ENCODE measurements at regions not wholly inside any gene's neighbourhood (a gene's known extent, or its start where the extent isn't known, plus 50 kb on each side); places are given as distances from the start of the nearest gene placed in this dataset.

DNA sequence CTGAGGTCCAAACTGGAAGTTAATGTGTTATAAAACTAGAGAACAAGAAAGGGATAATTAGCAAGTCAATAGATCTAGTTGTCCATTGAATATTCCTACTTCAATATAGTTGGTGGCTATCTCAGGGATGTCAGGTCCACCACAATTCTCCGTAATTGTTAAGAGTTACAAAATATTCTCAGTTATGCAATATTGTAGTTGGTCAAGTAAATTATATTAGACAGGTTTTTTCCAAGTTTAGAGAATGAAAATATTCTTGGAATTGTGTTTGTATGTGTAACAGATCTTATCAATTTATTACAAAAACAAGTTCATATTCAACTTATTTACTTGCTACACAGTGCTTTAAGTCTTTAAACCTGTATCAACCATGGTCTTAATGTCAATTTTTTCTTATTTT lies 547.4 kb downstream of the SPRY1 start:
- H3K9me3 ChIP-seq (ENCODE audit: control insufficient read depth, low read depth, low read length), result no peaks in the 10 kb centered on the region
- H2AFZ ChIP-seq (ENCODE audit: control insufficient read depth, low read length), result no peak overlapping the region
- H3K4me1 ChIP-seq (ENCODE audit: control insufficient read depth, extremely low read depth, insufficient read depth, low read length), result no peaks in the 10 kb centered on the region
- no peak for FAIRE-seq
- H3K79me2 ChIP-seq (ENCODE audit: control insufficient read depth, insufficient read depth, low read length), result no peaks in the 10 kb centered on the region
- no peaks in the 10 kb centered on the region for H3K27me3 ChIP-seq (ENCODE audit: control insufficient read depth, extremely low read depth, insufficient read depth, low read length)
- H3K27ac ChIP-seq (ENCODE audit: control insufficient read depth, insufficient read depth, low read length), result no peak overlapping the region
- H4K20me1 ChIP-seq (ENCODE audit: control insufficient read depth, extremely low read depth, insufficient read depth, low read length), result no peaks in the 10 kb centered on the region
- H3K4me2 ChIP-seq (ENCODE audit: control insufficient read depth, extremely low read depth, insufficient read depth, low read depth, low read length), result no peak overlapping the region
- H3K4me3 ChIP-seq (ENCODE audit: control insufficient read depth in 2 of 3, extremely low read depth in 1 of 3, insufficient read depth in 2 of 3, low read depth in 1 of 3, low read length in 3 of 3), result no peak overlapping the region
- DNase-seq (ENCODE audit: low read depth, low spot score), result no peak
- H3K9me1 ChIP-seq (ENCODE audit: control insufficient read depth, extremely low read depth, insufficient read depth, low read length), result no peaks in the 10 kb centered on the region
- TF ChIP-seq, protein P1, sequence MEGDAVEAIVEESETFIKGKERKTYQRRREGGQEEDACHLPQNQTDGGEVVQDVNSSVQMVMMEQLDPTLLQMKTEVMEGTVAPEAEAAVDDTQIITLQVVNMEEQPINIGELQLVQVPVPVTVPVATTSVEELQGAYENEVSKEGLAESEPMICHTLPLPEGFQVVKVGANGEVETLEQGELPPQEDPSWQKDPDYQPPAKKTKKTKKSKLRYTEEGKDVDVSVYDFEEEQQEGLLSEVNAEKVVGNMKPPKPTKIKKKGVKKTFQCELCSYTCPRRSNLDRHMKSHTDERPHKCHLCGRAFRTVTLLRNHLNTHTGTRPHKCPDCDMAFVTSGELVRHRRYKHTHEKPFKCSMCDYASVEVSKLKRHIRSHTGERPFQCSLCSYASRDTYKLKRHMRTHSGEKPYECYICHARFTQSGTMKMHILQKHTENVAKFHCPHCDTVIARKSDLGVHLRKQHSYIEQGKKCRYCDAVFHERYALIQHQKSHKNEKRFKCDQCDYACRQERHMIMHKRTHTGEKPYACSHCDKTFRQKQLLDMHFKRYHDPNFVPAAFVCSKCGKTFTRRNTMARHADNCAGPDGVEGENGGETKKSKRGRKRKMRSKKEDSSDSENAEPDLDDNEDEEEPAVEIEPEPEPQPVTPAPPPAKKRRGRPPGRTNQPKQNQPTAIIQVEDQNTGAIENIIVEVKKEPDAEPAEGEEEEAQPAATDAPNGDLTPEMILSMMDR (optimal IDR thresholded peaks at IDR 0.05 in 1 of 3, IDR thresholded peaks at IDR 0.05 in 1 of 3, conservative IDR thresholded peaks at IDR 0.05 in 1 of 3; ENCODE audit: extremely low read depth in 1 of 3, insufficient read depth in 2 of 3, low read length in 3 of 3), result no peak
- no peak for TF ChIP-seq EZH2 (IDR thresholded peaks at IDR 0.05; ENCODE audit: low read length)
- no peak overlapping the region for H3K9ac ChIP-seq (ENCODE audit: control insufficient read depth, extremely low read depth, insufficient read depth, low read length)
- no peaks in the 10 kb centered on the region for H3K36me3 ChIP-seq (ENCODE audit: control insufficient read depth in 2 of 2, extremely low read depth in 1 of 2, insufficient read depth in 2 of 2, low read length in 2 of 2)
- dilution Hi-C loops (cut with MboI; ENCODE audit: extremely low pct_ligation_motif_present, low sequenced_read_pairs), result no loop called here

DNA sequence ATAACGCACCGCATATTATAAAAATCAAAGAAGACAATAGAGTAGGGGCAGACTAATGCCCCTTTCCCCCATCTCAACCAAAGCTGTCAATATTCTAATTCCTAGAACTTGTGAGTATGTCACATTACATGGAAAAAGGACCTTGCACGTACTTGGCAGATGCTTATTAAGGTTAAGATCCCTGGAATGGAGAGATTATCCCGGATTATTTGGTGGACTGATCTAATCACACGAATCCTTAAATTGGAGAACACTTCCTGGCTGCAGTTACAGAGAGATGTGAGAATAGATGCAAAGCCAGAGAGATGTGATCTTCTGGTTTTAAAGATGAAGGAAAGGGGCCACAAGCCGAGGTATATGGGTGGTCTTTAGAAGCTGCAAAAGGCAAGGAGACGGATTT lies 548.7 kb downstream of the SPRY1 start:
- no peaks in the 10 kb centered on the region for H3K79me2 ChIP-seq (ENCODE audit: control insufficient read depth, insufficient read depth, low read length)

More for the DNA sequence above, 548.7 kb downstream of the SPRY1 start:
- dilution Hi-C loops (cut with MboI; ENCODE audit: extremely low pct_ligation_motif_present, low sequenced_read_pairs), result no loop called here
- Histone ChIP-seq H3K9me1 (ENCODE audit: control insufficient read depth, extremely low read depth, insufficient read depth, low read length) (no peaks in the 10 kb centered on the region), H3K4me1 (ENCODE audit: control insufficient read depth, extremely low read depth, insufficient read depth, low read length) (no peaks in the 10 kb centered on the region), H3K36me3 (ENCODE audit: control insufficient read depth in 2 of 2, extremely low read depth in 1 of 2, insufficient read depth in 2 of 2, low read length in 2 of 2) (no peaks in the 10 kb centered on the region), H3K4me2 (ENCODE audit: control insufficient read depth, extremely low read depth, insufficient read depth, low read depth, low read length) (no peak overlapping the region), H3K27me3 (ENCODE audit: control insufficient read depth, extremely low read depth, insufficient read depth, low read length) (no peaks in the 10 kb centered on the region), H3K9me3 (ENCODE audit: control insufficient read depth, low read depth, low read length) (no peaks in the 10 kb centered on the region), H4K20me1 (ENCODE audit: control insufficient read depth, extremely low read depth, insufficient read depth, low read length) (no peaks in the 10 kb centered on the region), H3K9ac (ENCODE audit: control insufficient read depth, extremely low read depth, insufficient read depth, low read length) (no peak overlapping the region), H2AFZ (ENCODE audit: control insufficient read depth, low read length) (no peak overlapping the region), H3K27ac (ENCODE audit: control insufficient read depth, insufficient read depth, low read length) (no peak overlapping the region), H3K4me3 (ENCODE audit: control insufficient read depth in 2 of 3, extremely low read depth in 1 of 3, insufficient read depth in 2 of 3, low read depth in 1 of 3, low read length in 3 of 3) (no peak overlapping the region)
- TF ChIP-seq EZH2 (IDR thresholded peaks at IDR 0.05; ENCODE audit: low read length), result no peak
- TF ChIP-seq, protein P1 (optimal IDR thresholded peaks at IDR 0.05 in 1 of 3, IDR thresholded peaks at IDR 0.05 in 1 of 3, conservative IDR thresholded peaks at IDR 0.05 in 1 of 3; ENCODE audit: extremely low read depth in 1 of 3, insufficient read depth in 2 of 3, low read length in 3 of 3), result no peak
- FAIRE-seq (no peak), DNase-seq (ENCODE audit: low read depth, low spot score) (no peak)
